PFSK-1 (cell line): ENCODE measurements at regions not wholly inside any gene's neighbourhood (a gene's known extent, or its start where the extent isn't known, plus 50 kb on each side); places are given as distances from the start of the nearest gene placed in this dataset.

Experiments
- FOXP2 ChIP-seq: optimal IDR thresholded peaks from 2 replicates; pipeline ENCODE3; 2011; ENCODE audit warnings: borderline replicate concordance, control low read depth, inconsistent platforms; ENCODE audit not compliant: insufficient read depth; ENCODE audit errors: extremely low read length, extremely low read depth
- POLR2AphosphoS5 ChIP-seq: IDR thresholded peaks from 2 replicates; pipeline ENCODE4 v1.6.1; 2012; ENCODE audit warnings: low read depth, mild to moderate bottlenecking, control low read depth, low read length, moderate library complexity
- SIN3A ChIP-seq: IDR thresholded peaks from 2 replicates; pipeline ENCODE4 v1.6.1; 2012; ENCODE audit warnings: mild to moderate bottlenecking, low read length, moderate library complexity, borderline replicate concordance; ENCODE audit not compliant: insufficient read depth
- TAF1 ChIP-seq: IDR thresholded peaks from 2 replicates; pipeline ENCODE4 v1.6.1; 2012; ENCODE audit warnings: low read length, control low read depth, borderline replicate concordance; ENCODE audit not compliant: insufficient read depth
- TF ChIP-seq, protein P1 (sequence below), 2 experiments: IDR thresholded peaks; 2 replicates each; pipeline versions ENCODE4 v1.6.1 to v1.8.0; 2011 to 2012; ENCODE audit warnings: low read depth in 2 of 2, low read length in 2 of 2, control low read depth in 1 of 2, inconsistent platforms in 1 of 2, mild to moderate bottlenecking in 1 of 2, moderate library complexity in 1 of 2; ENCODE audit not compliant: insufficient read depth in 1 of 2

DNA sequence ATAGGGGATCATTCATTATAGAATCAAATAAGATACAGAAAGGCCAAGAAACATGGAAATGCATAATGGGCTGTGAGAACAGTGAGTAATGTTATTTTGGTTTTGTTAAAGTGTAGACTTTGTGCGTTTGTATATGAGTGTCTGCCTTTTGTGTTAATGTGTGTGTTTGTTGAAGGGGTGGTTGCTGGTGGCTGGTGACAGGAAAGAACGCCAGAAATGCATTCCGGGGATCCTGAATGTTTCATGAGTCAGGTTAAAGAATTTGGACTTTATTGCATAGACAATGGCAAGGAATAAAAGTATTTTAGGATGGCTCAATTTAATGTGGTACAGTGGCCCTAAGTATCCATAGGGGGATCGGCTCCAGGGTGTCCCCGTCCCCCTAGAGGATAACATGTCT lies 1228.9 kb downstream of the PCDH7 start:
- TF ChIP-seq, protein P1, sequence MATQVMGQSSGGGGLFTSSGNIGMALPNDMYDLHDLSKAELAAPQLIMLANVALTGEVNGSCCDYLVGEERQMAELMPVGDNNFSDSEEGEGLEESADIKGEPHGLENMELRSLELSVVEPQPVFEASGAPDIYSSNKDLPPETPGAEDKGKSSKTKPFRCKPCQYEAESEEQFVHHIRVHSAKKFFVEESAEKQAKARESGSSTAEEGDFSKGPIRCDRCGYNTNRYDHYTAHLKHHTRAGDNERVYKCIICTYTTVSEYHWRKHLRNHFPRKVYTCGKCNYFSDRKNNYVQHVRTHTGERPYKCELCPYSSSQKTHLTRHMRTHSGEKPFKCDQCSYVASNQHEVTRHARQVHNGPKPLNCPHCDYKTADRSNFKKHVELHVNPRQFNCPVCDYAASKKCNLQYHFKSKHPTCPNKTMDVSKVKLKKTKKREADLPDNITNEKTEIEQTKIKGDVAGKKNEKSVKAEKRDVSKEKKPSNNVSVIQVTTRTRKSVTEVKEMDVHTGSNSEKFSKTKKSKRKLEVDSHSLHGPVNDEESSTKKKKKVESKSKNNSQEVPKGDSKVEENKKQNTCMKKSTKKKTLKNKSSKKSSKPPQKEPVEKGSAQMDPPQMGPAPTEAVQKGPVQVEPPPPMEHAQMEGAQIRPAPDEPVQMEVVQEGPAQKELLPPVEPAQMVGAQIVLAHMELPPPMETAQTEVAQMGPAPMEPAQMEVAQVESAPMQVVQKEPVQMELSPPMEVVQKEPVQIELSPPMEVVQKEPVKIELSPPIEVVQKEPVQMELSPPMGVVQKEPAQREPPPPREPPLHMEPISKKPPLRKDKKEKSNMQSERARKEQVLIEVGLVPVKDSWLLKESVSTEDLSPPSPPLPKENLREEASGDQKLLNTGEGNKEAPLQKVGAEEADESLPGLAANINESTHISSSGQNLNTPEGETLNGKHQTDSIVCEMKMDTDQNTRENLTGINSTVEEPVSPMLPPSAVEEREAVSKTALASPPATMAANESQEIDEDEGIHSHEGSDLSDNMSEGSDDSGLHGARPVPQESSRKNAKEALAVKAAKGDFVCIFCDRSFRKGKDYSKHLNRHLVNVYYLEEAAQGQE (IDR thresholded peaks at IDR 0.05; ENCODE audit: insufficient read depth in 1 of 2, low read depth in 2 of 2, low read length in 2 of 2): no peak
- TF ChIP-seq FOXP2 (no peak), POLR2AphosphoS5 (no peak), SIN3A (no peak), TAF1 (no peak)

DNA sequence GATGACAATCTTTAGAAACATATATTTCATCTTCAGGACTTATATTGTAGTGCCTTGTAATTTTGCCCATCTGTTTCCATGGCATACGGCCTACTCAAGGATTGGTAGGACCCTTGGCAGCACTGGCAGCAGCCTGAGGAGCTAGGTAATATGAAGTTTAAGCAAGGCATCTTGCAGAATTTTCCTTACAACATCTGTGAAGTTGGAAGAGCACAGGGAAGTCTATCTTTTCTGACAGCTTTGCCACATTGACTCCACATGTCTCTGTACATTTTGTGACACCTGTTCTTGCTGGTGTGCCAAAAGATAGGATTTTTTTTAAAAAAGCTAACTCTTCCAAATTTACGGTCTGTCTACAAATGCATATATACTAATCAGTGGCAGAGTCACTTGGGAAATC lies 1235.2 kb downstream of the PCDH7 start:
- TF ChIP-seq, protein P1 (IDR thresholded peaks at IDR 0.05; ENCODE audit: insufficient read depth in 1 of 2, low read depth in 2 of 2, low read length in 2 of 2): no peak
- TF ChIP-seq TAF1: no peak
- no peak for TF ChIP-seq SIN3A
- TF ChIP-seq FOXP2: no peak
- TF ChIP-seq POLR2AphosphoS5: no peak

DNA sequence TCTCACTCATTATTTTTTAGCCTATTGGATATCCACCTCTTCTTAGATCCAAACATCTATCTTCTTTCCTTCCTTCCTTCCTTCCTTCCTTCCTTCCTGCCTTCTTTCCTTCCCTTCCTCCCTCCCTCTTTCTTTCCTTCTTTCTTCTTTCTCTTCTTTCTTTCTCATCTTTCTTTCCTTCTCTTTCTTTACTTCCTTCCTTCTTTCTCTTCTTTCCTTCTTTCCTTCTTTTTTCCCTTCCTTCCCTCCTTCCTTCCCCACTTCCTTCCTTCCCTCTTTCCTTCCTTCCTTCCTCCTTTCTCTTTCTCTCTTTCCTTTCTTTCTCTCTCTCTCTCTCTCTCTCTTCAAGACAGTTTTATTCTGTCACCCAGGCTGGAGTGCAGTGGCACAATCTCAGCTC lies 1239.8 kb downstream of the PCDH7 start:
- TF ChIP-seq TAF1: no peak
- TF ChIP-seq SIN3A: no peak
- TF ChIP-seq POLR2AphosphoS5: no peak
- no peak for TF ChIP-seq FOXP2
- TF ChIP-seq, protein P1 (IDR thresholded peaks at IDR 0.05; ENCODE audit: insufficient read depth in 1 of 2, low read depth in 2 of 2, low read length in 2 of 2): no peak

DNA sequence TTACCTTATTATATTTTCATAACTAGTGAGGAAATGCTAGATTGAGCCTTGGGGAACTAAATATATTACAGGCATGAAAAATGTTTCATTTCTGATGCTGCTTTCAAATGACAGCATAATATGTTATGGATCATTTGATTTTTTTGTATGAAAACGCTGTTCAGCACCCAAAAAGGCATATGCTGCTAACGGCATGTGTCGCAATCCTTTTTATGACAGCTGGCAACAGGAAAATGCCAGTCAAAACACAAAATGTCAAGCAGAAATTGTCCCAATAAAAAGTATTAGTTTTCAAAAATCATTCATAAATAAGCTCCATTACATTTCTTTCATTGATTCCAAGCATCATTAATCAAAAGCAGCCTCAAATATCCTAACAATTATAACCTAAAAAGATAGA lies 1244.5 kb downstream of the PCDH7 start:
- TF ChIP-seq SIN3A (no peak), POLR2AphosphoS5 (no peak), FOXP2 (no peak), TAF1 (no peak)
- TF ChIP-seq, protein P1 (IDR thresholded peaks at IDR 0.05; ENCODE audit: insufficient read depth in 1 of 2, low read depth in 2 of 2, low read length in 2 of 2): no peak

DNA sequence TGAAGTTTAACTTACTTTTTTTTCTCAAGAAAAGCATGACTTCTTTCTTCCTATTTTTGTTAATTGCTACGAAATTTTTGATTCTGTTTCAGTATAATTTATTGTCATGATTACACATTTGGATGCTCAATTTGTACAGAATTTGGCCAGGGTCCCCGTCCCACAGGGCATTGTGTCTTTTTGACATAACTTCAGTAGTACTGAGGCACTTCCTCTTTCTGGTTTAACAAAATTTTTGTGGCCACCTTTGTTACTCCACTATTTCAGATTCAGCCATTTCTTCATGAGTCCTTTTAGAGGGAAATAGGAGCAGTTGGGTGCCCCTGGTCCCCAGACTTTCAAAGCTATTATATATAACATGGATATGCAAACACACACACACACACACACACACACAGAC lies 1248.7 kb downstream of the PCDH7 start:
- TF ChIP-seq FOXP2 (no peak), POLR2AphosphoS5 (no peak), TAF1 (no peak), SIN3A (no peak)
- TF ChIP-seq, protein P1 (IDR thresholded peaks at IDR 0.05; ENCODE audit: insufficient read depth in 1 of 2, low read depth in 2 of 2, low read length in 2 of 2): no peak
